H1 (cell line): ENCODE measurements at regions not wholly inside any gene's neighbourhood (a gene's known extent, or its start where the extent isn't known, plus 50 kb on each side); places are given as distances from the start of the nearest gene placed in this dataset.

Experiments
- POLR2AphosphoS5 ChIP-seq: IDR thresholded peaks from 2 replicates; pipeline ENCODE4 v1.6.1; 2011; ENCODE audit warnings: low read depth, low read length
- TEAD4 ChIP-seq: IDR thresholded peaks from 2 replicates; pipeline ENCODE4 v1.6.1; 2012; ENCODE audit warnings: low read depth, low read length, inconsistent platforms, mixed read lengths

- no peak for TF ChIP-seq TEAD4
- no peak for TF ChIP-seq POLR2AphosphoS5
Observed at GRCh38 chr5:60261732-60262131, 368.2 kb upstream of the PDE4D start.
